ENCODE measurements at regions not wholly inside any gene's neighbourhood (a gene's known extent, or its start where the extent isn't known, plus 50 kb on each side); places are given as distances from the start of the nearest gene placed in this dataset.
"Not testable (repeated sequence)": the region's sequence is repeated elsewhere in the genome, so short reads cannot be mapped to it uniquely, and the experiment has no call there.

DNA sequence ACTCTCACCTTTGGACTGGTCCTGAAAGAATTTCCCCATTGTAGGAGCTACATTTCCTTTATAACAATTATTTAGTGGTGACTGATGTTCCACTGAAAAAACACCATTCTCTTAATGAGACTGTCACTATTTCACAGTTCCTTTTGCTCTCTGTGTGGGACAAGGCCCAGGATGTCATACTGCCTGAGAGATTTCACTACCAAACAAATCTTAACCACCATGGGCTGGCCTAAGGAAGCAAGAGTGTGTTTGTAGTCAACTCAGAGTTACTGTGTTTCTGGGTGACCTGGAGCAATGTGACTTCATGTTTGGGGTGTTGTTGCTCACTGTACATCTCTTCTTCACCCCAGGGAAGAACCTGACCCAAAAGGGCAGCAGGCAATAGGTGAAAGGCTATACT is 50.1 kb upstream of the ZNF608 start:
- no peak for DNase-seq

DNA sequence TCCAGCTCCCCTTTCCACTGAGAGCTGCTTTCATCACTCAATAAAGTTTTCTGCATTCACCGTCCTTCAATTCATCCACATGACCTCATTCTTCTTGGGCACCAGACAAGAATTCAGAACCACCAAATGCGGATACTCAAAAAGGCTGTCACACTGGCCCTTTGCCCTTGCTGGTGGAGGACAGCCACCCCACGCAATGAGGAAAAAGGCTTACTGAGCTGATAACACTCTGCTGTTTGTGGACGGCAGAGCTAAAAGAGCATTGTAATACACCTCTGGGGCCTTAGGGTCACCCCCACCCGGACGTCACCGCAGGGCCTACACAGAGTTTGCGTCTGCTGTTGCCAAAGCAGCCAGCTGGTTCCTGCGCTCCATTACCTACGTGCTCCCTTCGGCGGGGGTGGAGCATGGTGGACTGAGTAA is 51.2 kb upstream of the ZNF608 start:
- no peak for DNase-seq

DNA sequence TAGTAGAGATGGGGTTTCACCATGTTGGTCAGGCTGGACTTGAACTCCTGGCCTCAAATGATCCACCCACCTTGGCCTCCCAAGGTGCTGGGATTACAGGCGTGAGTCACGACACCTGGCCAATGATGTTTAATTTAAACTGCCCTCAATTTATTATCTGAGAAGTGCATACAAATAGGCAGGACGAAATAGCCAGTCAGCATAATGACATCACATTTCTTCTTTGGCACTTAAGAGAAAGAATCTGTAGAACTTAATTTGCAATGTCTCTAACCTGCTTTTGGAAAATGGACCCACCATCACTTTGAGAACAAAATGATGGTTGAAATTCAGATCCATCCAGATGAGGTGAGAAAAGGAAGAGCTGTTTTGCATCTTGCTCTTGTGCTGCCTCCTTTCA is 52.5 kb upstream of the ZNF608 start:
- DNase-seq, result no peak

DNA sequence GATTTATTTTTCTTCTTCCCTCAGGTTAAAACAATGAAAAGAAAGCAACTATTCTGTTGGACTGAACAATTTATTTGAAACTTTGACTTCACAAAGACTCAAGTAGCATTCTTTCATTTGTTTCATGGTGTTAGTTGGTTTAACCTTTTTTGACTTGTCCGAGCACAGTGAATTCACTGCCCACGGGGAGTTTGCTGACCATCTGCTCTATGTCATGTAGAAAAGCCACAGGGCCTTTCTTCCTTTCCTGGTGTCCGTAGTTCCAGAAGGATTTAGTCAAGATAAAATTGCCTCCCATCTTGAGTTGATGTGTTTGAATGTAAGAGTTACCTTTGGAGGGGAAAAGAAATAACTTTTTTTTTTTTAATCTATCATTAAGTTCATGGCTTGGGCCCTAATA is 55.1 kb upstream of the ZNF608 start:
- DNase-seq, result no peak

DNA sequence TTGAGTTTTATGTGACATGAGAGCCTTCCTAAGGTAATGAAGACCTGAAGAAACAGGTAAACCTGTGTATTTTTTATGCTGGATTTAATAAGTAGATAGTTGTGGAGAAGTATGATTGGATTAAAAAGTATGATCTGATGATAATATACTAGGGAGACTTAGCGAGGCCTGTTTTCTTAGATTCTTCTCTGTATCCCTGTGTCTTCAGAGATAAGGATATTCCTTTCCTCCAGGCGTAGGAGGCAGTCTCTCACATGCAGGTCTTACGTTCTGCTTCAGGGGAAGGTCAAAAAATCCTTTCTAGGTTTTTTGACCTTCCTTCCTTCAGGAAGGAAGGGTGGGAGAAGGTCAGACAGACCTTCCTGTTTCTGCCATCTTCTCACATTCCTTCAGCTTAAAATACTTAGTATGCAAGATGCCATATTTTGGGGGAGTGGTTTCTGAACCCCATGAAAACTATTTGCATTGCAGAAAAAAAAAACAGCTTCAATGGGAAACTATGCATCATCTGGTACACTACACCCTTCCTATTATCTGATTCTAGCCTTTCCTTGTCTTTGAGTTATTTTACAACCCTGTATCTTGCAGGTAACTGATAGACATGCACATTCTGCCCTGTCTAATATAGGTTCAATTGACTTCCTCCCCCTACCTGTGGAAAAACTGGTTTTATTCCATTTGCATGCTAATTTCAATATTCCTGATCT is 57.3 kb upstream of the ZNF608 start:
- no peak for DNase-seq

DNA sequence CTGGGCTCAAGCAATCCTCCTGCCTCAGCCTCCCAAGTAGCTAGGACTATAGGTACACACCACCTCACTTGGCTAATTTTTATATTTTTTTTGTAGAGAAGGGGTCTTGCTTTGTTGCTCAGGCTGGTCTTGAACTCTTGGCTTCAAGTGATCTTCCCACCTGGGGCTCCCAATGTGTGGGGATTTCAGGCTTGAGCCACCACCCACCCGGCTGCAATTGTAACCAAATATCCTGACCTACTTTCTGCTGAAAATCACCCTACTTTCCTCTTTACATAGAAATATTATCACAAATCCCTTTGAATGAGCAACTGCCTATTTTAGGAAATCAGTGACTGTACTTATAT is 59.6 kb upstream of the ZNF608 start:
- DNase-seq, result no peak

DNA sequence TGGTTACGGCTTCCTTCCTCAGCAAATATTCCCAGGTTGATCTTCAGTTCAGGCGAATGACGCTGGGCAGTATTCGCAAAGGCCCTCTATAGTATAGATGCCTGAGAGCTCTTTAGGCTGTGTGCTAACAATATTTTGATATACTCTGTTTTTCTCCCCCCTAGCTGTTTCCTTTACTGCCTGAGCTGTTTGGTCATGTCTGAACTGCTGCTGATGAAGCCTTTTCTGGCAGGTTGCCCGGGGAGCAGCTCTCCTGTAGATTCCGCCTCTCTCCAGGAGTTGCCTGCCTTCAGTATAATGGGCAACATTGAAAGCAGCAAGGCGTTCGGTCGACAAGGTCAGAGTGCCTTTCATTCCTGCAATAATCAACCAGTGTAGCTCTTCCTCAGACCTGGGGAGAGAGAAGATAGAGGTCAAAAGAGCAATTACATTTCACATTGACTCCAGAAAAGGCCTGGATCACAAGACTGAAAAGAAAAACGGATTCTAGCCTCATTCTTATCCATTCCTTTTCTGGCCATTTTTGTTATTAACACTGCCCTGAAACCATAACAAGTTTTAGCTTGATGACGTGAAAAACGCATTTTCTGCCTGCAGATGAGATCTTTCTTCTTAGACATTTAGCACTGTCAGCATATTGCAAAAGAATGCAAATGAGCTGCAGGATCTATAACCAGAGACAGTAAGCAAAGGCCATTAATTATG is 60.1 kb upstream of the ZNF608 start:
- peak in 42 of 51 donors; percentile 1 to 60 (median 34) for DNase-seq

DNA sequence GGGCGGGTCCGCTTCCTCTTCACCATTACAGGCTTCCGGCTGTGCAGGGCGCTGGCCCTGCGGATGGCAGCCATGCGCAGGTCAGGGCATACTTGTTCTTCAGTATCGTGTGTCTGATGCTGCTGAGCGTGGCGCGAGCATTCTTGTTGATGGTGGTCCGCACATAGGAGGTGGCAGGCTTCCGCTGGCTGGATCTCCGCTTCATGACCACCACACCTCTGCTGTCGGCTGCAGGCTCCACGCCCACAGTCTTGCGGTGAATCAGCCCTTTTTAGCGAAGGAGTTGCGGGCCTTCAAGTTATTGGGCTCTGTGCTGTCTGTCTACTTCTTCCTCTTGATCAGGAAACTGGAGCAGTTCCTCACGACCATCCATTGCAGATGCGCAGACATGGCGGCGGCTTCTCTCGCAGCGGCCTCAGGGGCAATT is 62.4 kb upstream of the ZNF608 start:
- no peak for DNase-seq

DNA sequence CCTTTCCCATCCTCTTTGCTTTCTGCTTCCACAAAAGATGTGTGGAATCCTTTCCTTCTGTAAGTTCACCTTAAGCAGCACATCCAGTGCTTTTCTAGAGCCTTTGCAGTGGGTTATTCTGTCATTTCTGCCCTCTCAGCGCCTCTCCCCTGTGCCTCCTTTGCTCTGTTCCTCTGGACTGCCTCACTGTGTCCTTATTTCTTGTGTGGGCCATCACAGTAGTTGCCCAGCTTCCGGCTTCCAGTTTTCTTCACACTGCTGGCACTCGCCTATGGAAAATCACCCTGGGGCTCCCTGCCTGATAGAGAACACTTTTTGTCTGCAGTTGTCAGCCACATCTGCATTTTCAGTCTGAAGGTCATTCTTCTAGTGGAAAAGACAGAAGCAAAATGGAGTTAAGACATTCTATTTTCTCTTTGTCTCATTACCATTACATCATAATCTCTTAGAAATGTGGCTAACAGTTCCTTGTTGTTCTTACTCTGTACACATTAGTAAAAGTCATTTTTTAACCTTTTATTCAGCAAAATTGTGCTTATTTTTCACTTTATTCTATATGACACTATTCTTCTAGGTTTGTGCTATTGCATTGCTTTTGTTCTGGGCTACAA is 64.1 kb upstream of the ZNF608 start:
- peak in 2 of 51 donors; percentile 5 to 6 for DNase-seq

DNA sequence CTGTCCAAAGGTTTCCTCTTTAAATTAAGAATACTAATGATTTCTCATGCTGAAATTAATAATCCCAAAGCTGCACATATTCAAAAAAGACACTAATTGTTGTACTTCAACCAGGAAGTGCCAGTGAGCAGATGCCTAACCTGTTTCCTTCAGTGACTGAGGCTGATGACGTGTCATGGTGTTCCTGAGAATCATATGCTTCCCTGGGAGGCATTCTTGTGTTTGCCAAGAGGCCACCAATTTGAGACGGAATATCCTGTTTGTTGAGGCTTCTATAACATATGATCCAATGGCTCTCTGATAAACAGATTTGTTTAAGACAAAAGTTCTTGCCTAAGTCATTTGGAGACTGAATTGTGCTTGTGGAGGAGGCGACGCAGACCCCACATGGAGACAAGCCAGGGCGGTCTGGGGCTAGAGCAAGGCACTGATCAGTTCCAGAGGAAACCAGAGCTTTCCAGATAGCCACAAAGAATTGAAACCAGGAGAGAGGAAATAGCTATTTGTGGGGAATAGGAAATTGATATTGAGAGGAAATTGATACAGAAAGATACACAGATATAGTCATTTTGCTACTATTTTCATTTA is 66.4 kb upstream of the ZNF608 start:
- no peak for DNase-seq

DNA sequence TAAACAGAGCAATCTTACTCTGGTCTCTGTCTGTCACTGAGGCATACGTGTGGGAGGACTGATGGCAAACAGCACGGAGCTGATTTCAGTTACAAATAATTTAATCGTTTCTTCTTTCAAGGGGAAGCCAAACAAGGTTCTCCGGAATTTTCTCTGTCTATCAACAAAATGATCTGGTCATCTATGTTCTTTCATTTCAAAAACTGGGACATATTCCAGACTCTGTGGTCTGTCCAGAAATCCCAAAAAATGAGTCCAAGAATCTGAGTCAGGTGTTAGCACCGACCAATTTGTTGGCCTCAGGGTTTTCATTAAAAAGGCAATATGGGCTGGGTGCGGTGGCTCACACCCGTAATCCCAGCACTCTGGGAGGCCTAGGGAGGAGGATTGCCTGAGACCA is 69.9 kb upstream of the ZNF608 start:
- no peak for DNase-seq

DNA sequence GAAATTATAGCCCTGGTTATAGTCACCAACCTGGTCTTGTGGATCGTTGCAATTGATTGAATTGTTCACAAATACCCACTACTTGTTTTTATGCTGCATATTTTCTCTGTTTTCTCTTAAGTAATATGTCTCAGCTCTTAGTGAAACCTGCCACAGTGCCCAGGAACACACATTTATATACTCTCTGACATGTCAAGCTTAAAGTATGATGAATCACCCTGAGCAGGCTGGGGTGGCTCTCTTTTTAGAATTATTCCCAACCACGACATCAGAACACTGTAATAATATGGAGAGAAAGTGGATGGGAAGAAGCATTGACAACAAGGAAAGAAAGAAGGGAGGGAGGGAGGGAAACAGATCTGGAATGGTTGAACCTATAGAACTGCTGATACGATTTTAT is 72.8 kb upstream of the ZNF608 start:
- no peak for DNase-seq

DNA sequence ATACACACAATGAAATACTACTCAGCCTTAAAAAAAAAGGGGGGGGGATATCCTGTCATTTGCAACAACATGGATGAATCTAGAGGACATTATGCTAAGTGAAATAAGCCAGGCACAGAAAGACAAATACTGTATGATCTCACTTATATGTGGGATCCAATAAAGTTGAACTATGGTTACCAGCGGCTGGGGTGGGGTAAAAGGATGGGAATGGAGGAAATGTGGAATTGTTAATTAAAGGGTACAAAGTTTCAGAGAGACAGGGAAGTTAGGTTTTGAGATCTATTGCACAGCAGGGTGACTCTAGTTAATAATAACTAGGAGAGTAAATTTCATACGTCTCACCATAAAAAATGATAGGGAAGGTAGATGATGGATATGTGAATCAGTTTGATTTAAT is 76.2 kb upstream of the ZNF608 start:
- DNase-seq, result no peak

DNA sequence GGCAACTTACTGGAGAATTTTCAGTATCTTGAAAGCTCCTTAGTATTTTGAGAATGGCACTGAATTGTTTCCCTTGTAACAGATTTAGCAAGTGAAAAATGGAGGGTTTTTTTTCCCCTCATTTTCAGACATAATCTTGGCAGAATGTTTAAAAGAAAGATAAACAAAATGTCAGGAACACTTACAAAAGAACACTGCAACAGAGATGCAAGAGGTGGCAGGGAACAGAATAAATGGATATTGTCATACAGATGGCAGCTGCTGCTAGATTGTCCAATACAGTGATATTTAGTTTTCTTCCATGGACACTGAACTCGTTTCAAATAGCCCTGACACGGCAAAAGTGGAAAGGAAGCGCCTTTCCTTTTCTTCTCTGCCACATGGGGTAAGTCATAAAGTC is 76.9 kb upstream of the ZNF608 start:
- DNase-seq, result peak in 1 of 51 donors; percentile 51

DNA sequence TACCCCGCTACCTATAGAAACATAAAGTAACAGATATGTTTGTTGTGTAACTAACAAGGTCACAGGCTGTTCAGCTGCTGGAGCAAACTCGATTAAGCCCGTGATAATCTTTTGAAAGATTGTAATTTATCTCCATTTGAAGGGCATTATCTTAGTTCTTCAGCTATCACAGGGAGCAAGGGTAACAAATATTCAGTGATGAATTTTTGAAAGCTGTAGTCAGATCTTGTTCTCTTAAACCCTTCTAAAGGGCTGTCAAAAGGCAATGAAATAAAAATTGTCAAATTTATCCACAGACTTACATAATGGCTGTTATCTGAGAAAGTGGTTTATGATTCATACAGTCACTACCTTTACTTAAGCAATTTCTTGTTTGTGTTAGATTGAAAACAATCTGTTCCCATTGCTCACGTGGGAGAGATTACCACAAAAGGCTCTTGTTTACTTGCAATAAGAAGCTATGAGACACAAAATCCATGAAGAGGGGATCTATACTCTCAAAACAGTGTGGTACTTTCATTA is 78.3 kb upstream of the ZNF608 start:
- DNase-seq, result no peak

DNA sequence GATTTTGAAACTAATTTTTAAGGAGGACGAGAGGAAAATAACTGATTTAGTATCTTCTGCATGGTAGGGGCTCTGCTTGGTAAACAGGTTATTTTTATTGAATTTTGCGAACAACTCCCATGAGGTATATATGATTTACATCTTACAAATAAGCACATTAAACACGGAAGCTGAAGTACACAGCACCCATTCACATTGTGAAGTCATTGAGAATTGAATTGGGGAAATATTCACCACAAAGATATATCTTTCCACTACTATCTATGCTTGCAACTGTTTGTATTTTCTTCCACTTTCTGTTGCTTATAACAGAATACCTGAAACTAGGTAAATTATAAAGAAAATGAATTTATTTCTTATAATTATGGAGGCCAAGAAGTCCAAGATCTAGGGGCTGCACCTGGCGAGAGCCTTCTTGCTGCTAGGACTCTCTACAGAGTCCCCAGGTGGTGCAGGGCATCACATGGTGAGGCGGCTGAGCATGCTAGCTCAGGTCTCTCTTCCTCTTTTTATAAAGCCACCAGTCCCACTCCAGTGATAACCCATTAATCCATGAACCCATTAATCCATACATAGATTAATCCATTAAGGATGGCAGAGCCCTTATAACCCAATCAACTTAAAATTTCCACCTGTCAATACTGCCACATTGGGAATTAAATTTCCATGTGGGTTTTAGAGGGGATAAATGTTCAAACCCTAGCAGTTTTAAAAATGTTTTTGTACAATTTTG is 79.0 kb upstream of the ZNF608 start:
- DNase-seq, result no peak

DNA sequence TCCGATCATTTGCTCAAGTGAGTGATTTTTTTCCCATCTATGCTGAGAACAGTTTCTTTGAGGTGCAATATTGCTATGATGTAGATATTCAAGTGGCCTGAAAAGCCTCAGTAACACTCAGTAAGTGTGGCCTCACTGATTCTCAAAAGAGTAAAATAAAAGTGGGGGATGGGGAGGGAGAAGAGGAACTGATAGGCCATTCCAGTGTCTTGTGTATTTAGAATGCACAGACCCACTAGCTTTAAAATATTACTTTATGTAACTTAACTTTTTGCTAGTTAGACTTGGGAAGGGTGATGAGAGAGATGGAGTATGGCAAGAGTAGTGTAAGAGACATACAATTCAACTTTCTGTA is 79.5 kb upstream of the ZNF608 start:
- no peak for DNase-seq

DNA sequence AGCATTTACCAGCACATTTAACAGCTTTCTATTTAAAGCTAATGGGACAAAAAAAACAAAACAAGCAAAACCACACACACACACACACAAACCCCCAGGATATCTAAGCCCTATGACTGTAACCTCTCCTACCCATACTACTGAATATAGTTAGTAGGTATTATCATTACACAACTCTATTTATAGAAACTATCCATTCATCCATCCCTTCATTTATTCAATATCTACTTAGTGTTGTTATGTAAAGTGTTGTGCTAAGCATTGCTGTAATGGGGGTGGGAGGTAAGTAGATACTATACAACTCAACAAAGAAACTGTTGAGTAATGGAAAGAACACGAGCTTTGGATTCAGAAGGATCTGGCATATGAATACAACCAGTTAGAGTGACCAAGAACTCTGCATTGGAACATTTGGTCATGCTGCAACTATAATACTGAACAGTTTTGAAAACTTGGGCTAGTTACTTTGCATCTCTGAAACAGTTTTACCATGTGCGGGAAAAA is 82.3 kb upstream of the ZNF608 start:
- no peak for DNase-seq

DNA sequence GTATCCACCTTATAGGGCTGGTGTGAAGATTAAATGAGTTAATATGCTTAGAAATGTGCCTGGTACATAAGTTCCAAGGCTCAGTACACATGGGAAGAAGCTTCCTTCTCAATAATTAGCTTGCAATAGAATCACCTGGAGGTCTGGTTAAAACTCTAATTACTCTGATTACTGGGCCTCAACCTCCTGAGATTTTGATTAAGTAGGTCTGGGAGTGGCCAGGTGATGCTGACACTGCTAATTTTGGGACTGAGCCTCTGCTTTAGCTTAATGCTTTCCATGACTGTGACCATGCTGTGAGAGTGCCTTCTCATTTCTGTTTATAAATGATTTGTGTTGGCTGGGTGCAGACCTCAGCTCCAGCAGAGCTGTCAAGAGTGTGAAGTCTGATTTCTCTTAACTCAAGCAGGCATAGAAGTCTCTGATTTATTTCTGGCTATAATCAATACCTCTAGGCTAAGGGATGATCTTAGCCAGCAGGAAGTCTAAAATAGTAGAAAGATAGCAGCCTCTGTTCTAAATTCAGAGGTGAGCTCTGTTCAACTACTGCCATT is 85.3 kb upstream of the ZNF608 start:
- DNase-seq, result no peak

DNA sequence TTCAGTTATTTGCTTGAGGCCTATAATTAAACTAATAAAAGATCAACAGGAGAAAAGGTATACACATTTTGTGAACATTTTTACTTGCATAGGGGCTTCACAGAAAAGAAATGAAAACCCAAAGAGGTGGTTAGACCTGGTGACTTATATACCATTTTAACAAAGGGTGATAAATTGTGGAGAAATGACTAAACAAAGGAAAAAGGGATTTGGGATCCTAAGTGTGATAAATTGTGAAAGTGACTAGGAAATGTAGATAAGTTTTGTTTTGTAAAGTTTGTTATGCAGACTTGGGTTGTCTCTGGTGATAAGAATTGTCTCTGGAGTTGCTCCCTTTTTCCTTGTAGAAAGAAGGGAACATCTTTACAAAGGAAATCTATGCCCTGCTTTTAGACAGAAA is 86.1 kb upstream of the ZNF608 start:
- no peak for DNase-seq

DNA sequence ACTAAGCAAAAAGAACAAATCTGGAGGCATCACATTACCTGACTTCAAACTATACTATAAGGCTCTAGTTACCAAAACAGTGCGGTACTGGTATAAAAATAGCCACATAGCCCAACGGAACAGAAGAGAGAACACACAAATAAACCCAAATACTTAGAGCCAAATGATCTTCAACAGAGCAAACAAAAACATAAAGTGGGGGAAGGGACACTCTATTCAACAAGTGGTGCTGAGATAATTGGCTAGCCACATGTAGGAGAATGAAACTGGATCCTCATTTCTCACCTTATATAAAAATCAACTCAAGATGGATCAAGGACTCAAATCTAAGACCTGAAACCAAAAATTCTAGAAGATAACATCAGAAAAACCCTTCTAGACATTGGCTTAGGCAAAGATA is 89.9 kb upstream of the ZNF608 start:
- not testable (repeated sequence) for DNase-seq
